ENCODE measurements at regions not wholly inside any gene's neighbourhood (a gene's known extent, or its start where the extent isn't known, plus 50 kb on each side); places are given as distances from the start of the nearest gene placed in this dataset.
"Not testable (repeated sequence)": the region's sequence is repeated elsewhere in the genome, so short reads cannot be mapped to it uniquely, and the experiment has no call there.

DNA sequence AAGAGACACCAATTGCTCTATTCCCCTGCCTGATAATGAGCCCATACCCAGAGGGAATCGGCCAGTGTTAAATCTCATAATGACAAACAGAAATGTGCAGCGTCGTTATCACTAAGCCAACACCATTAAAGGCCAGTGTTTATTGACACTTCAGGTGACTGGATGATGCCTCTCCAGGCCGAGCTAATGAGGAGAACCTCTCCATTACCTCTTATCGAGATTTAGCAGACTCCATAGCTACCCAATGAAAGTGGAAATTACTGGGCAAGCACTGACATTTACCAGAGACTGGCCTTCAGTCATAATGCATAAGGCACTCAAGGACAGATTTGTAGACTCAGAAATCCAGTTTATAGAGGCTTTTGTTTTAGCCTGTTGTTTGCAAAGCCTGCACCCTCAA is 669.5 kb downstream of the MAFB start:
- TF ChIP-seq POLR2A (IDR thresholded peaks at IDR 0.05; ENCODE audit: low read length) (no peak), GATA1 (IDR thresholded peaks at IDR 0.05; ENCODE audit: low read depth, low read length) (no peak)
- no peak for DNase-seq

- no peak for DNase-seq
- TF ChIP-seq GATA1 (IDR thresholded peaks at IDR 0.05; ENCODE audit: low read depth, low read length) (no peak), POLR2A (IDR thresholded peaks at IDR 0.05; ENCODE audit: low read length) (no peak)
These were observed 671.3 kb downstream of the MAFB start for GRCh38 chr20:40017765-40018164.

DNA sequence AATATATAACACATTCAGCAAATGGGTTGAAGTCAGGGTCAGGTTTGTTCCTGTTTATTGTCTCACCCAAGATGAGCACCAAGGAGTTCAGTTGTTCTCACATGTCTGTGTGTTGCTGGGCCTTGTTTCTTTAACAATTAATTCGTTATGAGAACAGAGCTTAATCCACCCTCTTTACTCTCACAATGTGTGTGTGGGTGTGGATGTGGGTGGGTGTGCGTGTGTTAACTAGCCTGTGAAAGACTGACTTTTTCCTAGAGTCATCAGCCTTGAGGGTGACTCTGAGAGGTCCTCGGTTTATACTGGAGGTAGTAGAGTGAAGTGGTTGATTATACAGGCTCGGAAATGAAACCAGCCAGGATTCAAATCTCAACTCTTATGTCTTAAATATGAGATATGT is 672.1 kb downstream of the MAFB start:
- TF ChIP-seq GATA1 (IDR thresholded peaks at IDR 0.05; ENCODE audit: low read depth, low read length) (no peak), POLR2A (IDR thresholded peaks at IDR 0.05; ENCODE audit: low read length) (no peak)

GRCh38 chr20:40016392-40016791 is 672.6 kb downstream of the MAFB start:
- no peak for TF ChIP-seq GATA1 (IDR thresholded peaks at IDR 0.05; ENCODE audit: low read depth, low read length)
- DNase-seq = no peak

More for the DNA sequence above, 672.1 kb downstream of the MAFB start:
- DNase-seq = no peak

- DNase-seq = not testable (repeated sequence)
These were observed 677.0 kb downstream of the MAFB start for GRCh38 chr20:40012026-40012425.

DNA sequence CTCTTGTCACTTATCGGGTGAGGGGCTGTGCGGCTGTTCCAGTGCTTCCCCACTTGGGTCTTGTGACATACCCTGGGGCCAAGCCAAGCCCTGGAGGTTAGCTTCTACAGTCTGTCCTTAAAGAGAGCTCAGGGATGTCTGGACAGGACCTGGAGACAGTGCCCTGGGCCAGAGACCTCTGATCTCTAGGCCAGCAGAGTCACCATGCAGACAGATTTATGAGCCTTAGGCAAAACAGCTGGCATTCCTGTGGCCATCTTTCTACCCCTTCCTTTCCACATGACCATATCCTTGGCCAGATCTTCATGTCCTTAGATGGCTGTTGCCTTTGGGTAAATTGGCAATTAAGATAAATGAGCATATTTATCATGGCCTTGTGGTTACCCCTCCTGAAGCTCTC is 678.6 kb downstream of the MAFB start:
- TF ChIP-seq POLR2A (IDR thresholded peaks at IDR 0.05; ENCODE audit: low read length) (no peak), GATA1 (IDR thresholded peaks at IDR 0.05; ENCODE audit: low read depth, low read length) (no peak)
- DNase-seq = no peak

GRCh38 chr20:40009542-40009941 is 679.5 kb downstream of the MAFB start:
- no peak for DNase-seq
- TF ChIP-seq POLR2A (IDR thresholded peaks at IDR 0.05; ENCODE audit: low read length) (no peak), GATA1 (IDR thresholded peaks at IDR 0.05; ENCODE audit: low read depth, low read length) (no peak)

GRCh38 chr20:40008177-40008576 is 680.9 kb downstream of the MAFB start:
- TF ChIP-seq GATA1 (IDR thresholded peaks at IDR 0.05; ENCODE audit: low read depth, low read length) (no peak), POLR2A (IDR thresholded peaks at IDR 0.05; ENCODE audit: low read length) (no peak)
- peak in 1 of 2 experiments; percentile 11 for DNase-seq

DNA sequence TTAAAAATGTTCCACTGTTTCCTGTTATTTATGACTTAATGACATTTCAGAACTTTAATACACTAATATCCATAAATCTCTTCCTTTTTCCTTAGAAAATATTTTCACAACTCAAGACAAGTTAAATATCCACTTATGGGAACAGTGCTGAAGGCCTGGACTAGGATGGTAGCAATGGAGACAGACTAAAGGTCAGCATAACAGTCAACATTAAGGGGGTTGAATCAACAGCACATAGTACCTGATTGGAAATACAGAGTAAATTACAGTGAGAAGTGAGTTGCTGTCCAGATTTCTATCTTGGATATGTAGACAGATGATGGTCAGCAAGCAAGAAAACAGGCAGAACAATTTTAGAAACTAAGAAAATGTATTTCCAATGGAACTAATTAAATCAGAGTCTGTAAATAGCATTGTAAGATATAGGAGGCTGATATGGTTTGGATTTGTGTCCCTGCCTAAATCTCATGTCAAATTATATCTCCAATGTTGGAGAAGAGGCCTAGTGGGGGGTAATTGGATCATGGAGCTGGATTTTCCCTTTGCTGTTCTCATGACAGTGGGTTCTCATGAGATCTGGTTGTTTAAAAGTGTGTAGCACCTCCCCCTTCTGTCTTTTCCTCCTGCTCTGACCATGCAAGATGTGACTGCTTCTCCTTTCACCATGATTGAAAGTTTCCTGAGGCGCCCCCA is 682.7 kb downstream of the MAFB start:
- no peak for DNase-seq
- TF ChIP-seq POLR2A (IDR thresholded peaks at IDR 0.05; ENCODE audit: low read length) (no peak), GATA1 (IDR thresholded peaks at IDR 0.05; ENCODE audit: low read depth, low read length) (no peak)

DNA sequence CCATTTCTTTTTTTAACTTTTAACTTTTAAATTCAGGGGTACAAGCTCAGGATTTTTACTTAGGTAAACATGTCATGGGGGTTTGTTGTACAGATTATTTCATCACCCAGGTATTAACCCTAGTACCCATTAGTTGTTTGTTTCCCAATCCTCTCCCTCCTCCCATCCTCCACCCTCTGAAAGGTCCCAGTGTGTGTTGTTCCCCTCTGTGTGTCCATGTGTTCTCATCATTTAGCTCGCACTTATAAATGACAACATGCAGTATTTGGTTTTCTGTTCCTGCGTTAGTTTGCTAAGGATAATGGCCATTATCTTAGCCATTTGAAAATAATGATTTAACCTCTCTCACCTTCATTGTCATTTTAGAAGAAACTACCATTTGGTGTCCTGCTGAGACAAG is 684.9 kb downstream of the MAFB start:
- not testable (repeated sequence) for DNase-seq

DNA sequence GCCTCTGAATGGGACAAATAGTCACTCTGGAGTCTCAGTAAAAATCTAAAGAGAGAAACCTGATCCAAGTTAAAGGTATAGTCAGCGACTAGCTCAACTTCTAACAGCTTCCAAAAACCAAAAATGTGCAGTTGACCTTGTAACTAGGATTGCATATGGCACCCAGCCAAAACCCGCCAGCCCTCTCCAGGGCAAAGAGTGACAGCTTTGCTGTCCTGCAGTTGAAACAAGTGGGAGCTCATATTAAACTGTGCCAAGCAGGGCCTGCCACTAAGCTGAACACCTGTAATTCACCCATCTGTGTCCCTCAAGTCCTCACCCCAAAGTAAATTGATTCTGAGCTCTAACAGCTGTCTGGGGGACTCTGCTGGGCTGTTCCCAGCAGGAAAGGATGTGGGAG is 695.3 kb downstream of the MAFB start:
- DNase-seq = no peak
- TF ChIP-seq POLR2A (IDR thresholded peaks at IDR 0.05; ENCODE audit: low read length) = no peak
- TF ChIP-seq GATA1 (IDR thresholded peaks at IDR 0.05; ENCODE audit: low read depth, low read length) = no peak

DNA sequence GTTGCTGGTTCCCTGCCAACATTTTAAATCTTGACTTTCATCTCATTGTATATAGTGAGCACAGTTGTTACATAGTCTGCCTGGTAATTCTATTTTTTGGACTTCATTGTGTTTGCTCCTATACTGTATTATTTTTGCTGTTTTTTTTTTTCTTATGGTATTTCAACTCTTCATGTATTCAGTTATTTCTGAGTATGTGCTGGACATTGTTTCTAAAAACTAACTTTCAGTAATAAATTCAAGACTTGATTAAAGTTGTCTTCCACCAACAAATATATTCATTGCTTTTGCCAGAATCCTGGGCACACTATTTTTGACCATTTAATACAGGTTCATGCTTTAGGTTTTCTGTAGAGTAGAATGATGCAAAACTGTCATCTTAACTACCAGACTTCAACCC is 698.3 kb downstream of the MAFB start:
- DNase-seq = no peak
- no peak for TF ChIP-seq GATA1 (IDR thresholded peaks at IDR 0.05; ENCODE audit: low read depth, low read length)
- no peak for TF ChIP-seq POLR2A (IDR thresholded peaks at IDR 0.05; ENCODE audit: low read length)

DNA sequence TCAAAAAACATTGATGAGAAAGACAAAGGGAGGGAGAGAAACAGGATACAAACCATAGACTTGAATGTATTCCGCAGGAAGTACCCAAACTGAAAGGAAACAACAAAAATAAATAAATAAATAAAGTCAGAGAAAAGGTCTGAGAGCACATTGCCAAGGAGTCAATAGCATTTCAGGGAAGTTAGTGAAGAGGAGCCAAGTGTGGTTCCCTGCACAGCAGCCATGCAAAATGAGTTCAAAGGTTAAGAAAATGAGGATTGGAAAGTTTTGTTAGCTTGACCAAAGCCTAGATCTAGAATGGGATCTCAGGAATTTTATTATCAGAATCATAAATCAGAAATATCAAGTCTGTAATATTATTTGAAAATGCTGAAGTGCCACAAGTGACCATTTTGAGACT is 700.0 kb downstream of the MAFB start:
- no peak for DNase-seq
- TF ChIP-seq POLR2A (IDR thresholded peaks at IDR 0.05; ENCODE audit: low read length) (no peak), GATA1 (IDR thresholded peaks at IDR 0.05; ENCODE audit: low read depth, low read length) (no peak)

DNA sequence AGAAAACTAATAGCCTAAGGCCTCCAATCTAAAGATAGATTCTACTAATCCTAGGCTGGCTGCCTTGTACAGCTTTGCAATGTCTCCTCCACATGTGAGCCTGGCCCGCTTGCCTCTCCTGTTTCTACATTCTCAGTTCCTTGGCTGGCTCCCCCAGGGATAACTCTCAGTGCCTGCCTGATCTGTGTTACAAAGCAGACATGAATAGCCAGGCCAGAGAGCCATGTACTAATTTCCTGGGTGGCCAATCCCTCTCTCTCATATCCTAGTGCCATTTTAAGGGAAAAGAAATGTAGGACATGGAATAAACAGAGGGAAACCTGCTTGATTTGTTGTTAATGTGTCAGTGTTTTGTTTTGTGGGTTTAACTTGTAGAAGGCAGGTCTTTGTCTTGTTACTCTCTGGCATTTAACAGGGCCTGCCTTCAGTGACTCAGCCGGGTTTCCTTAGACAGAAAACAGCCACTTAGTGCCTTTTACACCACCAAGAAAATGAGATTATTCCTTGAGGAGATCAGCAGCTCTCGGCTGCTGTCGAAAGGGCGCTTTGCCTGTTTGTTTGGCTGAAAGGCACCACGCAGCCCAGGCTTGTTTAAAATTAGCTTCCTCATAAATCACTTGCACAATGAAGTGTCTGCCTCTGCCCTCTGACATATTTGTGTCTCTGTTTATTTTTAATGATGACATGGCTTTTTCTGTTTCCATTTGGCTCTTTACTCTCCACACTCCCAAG is 702.7 kb downstream of the MAFB start:
- TF ChIP-seq POLR2A (IDR thresholded peaks at IDR 0.05; ENCODE audit: low read length) = no peak
- TF ChIP-seq GATA1 (IDR thresholded peaks at IDR 0.05; ENCODE audit: low read depth, low read length) = no peak
- DNase-seq = no peak

GRCh38 chr20:39985271-39985827 is 703.7 kb downstream of the MAFB start:
- TF ChIP-seq GATA1 (IDR thresholded peaks at IDR 0.05; ENCODE audit: low read depth, low read length) = no peak
- TF ChIP-seq POLR2A (IDR thresholded peaks at IDR 0.05; ENCODE audit: low read length) = no peak
- no peak for DNase-seq
